WTC11 (cell line): ENCODE measurements at regions not wholly inside any gene's neighbourhood (a gene's known extent, or its start where the extent isn't known, plus 50 kb on each side); places are given as distances from the start of the nearest gene placed in this dataset.

Experiments used
- ATAC-seq: fragments of 200-7000 bp; cut with Tn5 transposase; 2 replicates; pipeline ENCODE4 v1.10.0; 2021; ENCODE audit warnings: mild to moderate bottlenecking, moderate library complexity
- CTCF ChIA-PET: fragments of 300-600 bp; sonication (Branson Sonifier 250); formaldehyde crosslinking; loops from one replicate; lab custom pipeline; 2021; ENCODE audit warnings: antibody characterized with exemption; lab: Charles Lee
- POLR2A ChIA-PET: fragments of 350-600 bp; sonication (Branson Sonifier 250); formaldehyde crosslinking; loops from one replicate; lab custom pipeline; 2021; ENCODE audit warnings: antibody characterized with exemption; lab: Charles Lee
- DNase-seq: peaks from one replicate; pipeline ENCODE4 v3.0.0; 2021; ENCODE audit warnings: low spot score
- H3K27ac Mint-ChIP-seq: 2 replicates; pipeline ENCODE4 v1.8.0; 2021; ENCODE audit warnings: mixed read lengths
- H3K27me3 Mint-ChIP-seq: 2 replicates; pipeline ENCODE4 v1.8.0; 2021; ENCODE audit warnings: low read depth, mild to moderate bottlenecking, moderate library complexity, mixed read lengths
- H3K36me3 Mint-ChIP-seq: 2 replicates; pipeline ENCODE4 v1.8.0; 2021; ENCODE audit warnings: mixed read lengths
- H3K4me1 Mint-ChIP-seq: 2 replicates; pipeline ENCODE4 v1.8.0; 2022; ENCODE audit warnings: mixed read lengths
- H3K4me3 Mint-ChIP-seq: 2 replicates; pipeline ENCODE4 v1.8.0; 2021; ENCODE audit warnings: mild to moderate bottlenecking, moderate library complexity, mixed read lengths
- H3K9me3 Mint-ChIP-seq: 2 replicates; pipeline ENCODE4 v1.8.0; 2021; ENCODE audit warnings: mixed read lengths
- CBFB ChIP-seq: sonication (generic); formaldehyde crosslinking; IDR thresholded peaks from 2 replicates; pipeline ENCODE4 v1.8.1; 2022; ENCODE audit warnings: mild to moderate bottlenecking, low read depth, missing genetic modification reagents
- CTCF ChIP-seq: fragments of 200-600 bp; IDR thresholded peaks from 2 replicates; pipeline ENCODE4 v1.8.0; 2022; ENCODE audit warnings: antibody characterized with exemption
- E2F4 ChIP-seq: sonication (generic); formaldehyde crosslinking; IDR thresholded peaks from 2 replicates; pipeline ENCODE4 v1.8.1; 2022; ENCODE audit warnings: low read depth, mild to moderate bottlenecking, moderate library complexity, missing genetic modification reagents, borderline replicate concordance
- E2F5 ChIP-seq: sonication (generic); formaldehyde crosslinking; IDR thresholded peaks from 2 replicates; pipeline ENCODE4 v1.8.1; 2022; ENCODE audit warnings: mild to moderate bottlenecking, moderate library complexity, missing genetic modification reagents
- ETV6 ChIP-seq: sonication (generic); formaldehyde crosslinking; IDR thresholded peaks from 2 replicates; pipeline ENCODE4 v1.8.1; 2022; ENCODE audit warnings: mild to moderate bottlenecking, missing genetic modification reagents
- FOXP1 ChIP-seq: sonication (generic); formaldehyde crosslinking; IDR thresholded peaks from 2 replicates; pipeline ENCODE4 v1.8.0; 2022; ENCODE audit warnings: missing genetic modification reagents, mild to moderate bottlenecking, moderate library complexity, borderline replicate concordance
- FOXP4 ChIP-seq: sonication (generic); formaldehyde crosslinking; IDR thresholded peaks from 2 replicates; pipeline ENCODE4 v1.8.0; 2022; ENCODE audit warnings: mild to moderate bottlenecking, missing genetic modification reagents
- IRF2 ChIP-seq: sonication (generic); formaldehyde crosslinking; IDR thresholded peaks from 2 replicates; pipeline ENCODE4 v1.8.0; 2022; ENCODE audit warnings: low read depth, missing genetic modification reagents, borderline replicate concordance
- JUN ChIP-seq: sonication (generic); formaldehyde crosslinking; IDR thresholded peaks from 2 replicates; pipeline ENCODE4 v1.8.0; 2023; ENCODE audit warnings: mild to moderate bottlenecking, missing genetic modification reagents
- MAX ChIP-seq: sonication (generic); formaldehyde crosslinking; IDR thresholded peaks from 2 replicates; pipeline ENCODE4 v1.8.0; 2022; ENCODE audit warnings: mild to moderate bottlenecking, missing genetic modification reagents
- NFATC4 ChIP-seq: fragments of 250-450 bp; sonication (Bioruptor Pico); IDR thresholded peaks from 2 replicates; pipeline ENCODE4 v1.9.0; 2021; ENCODE audit warnings: mild to moderate bottlenecking
- SMAD4 ChIP-seq: sonication (generic); formaldehyde crosslinking; IDR thresholded peaks from 2 replicates; pipeline ENCODE4 v1.8.0; 2022; ENCODE audit warnings: mild to moderate bottlenecking, missing genetic modification reagents
- STAT6 ChIP-seq: sonication (generic); formaldehyde crosslinking; conservative IDR thresholded peaks from 2 replicates; pipeline ENCODE4 v1.8.1; 2023; ENCODE audit warnings: mild to moderate bottlenecking, low read depth, missing genetic modification reagents, moderate library complexity
- USF1 ChIP-seq: sonication (generic); formaldehyde crosslinking; IDR thresholded peaks from 2 replicates; pipeline ENCODE4 v1.8.0; 2022; ENCODE audit warnings: mild to moderate bottlenecking, missing genetic modification reagents
- USF2 ChIP-seq: sonication (generic); formaldehyde crosslinking; IDR thresholded peaks from 2 replicates; pipeline ENCODE4 v1.8.1; 2023; ENCODE audit warnings: mild to moderate bottlenecking, missing genetic modification reagents, moderate library complexity
- ZNF219 ChIP-seq: sonication (generic); formaldehyde crosslinking; IDR thresholded peaks from 2 replicates; pipeline ENCODE4 v1.8.0; 2023; ENCODE audit warnings: missing genetic modification reagents, mild to moderate bottlenecking, borderline replicate concordance
- ZNF317 ChIP-seq: sonication (generic); formaldehyde crosslinking; IDR thresholded peaks from 2 replicates; pipeline ENCODE4 v1.8.1; 2023; ENCODE audit warnings: low read depth, mild to moderate bottlenecking, moderate library complexity, missing genetic modification reagents, borderline replicate concordance
- ZNF396 ChIP-seq: fragments of 250-450 bp; sonication (Bioruptor Pico); IDR thresholded peaks from 2 replicates; pipeline ENCODE4 v1.8.0; 2021; ENCODE audit warnings: mild to moderate bottlenecking, moderate library complexity, borderline replicate concordance
- ZNF416 ChIP-seq: fragments of 250-450 bp; sonication (Bioruptor Pico); IDR thresholded peaks from 2 replicates; pipeline ENCODE4 v1.9.0; 2021; ENCODE audit warnings: mild to moderate bottlenecking, inconsistent platforms
- ZSCAN18 ChIP-seq: fragments of 250-450 bp; sonication (Bioruptor Pico); IDR thresholded peaks from 2 replicates; pipeline ENCODE4 v2.1.2; 2022; ENCODE audit warnings: mild to moderate bottlenecking, moderate library complexity

- POLR2A ChIA-PET, result no interaction called here
- peaks cover 68% of the 10 kb centered on the region for H3K9me3 Mint-ChIP-seq
- H3K27me3 Mint-ChIP-seq, result no peaks in the 10 kb centered on the region
- no peak overlapping the region for H3K4me3 Mint-ChIP-seq
- H3K27ac Mint-ChIP-seq, result no peak overlapping the region
- ATAC-seq, result no peak
- DNase-seq, result no peak
- no peaks in the 10 kb centered on the region for H3K4me1 Mint-ChIP-seq
- peaks cover 20% of the 10 kb centered on the region for H3K36me3 Mint-ChIP-seq
- TF ChIP-seq ETV6 (CRISPR knock-in tag), result no peak
- peak; percentile 98 for TF ChIP-seq ZNF317 (CRISPR knock-in tag)
- TF ChIP-seq E2F4 (CRISPR knock-in tag), result no peak
- CTCF ChIA-PET, result no interaction called here
Observed at GRCh38 chr3:8345398-8345797, 156.2 kb upstream of the LMCD1 start.

GRCh38 chr3:8348076-8348475 is 153.5 kb upstream of the LMCD1 start:
- ChIA-PET CTCF (no interaction called here), POLR2A (interaction anchor here (0.5 kb wide), 1 partner anchor 235 kb away, joined by 5 read pairs; no protein-coding TSS in a partner anchor)
- ATAC-seq (no peak), DNase-seq (no peak)
- Mint-ChIP-seq H3K4me1 (no peaks in the 10 kb centered on the region), H3K27ac (no peak overlapping the region), H3K27me3 (no peaks in the 10 kb centered on the region), H3K36me3 (peaks cover 20% of the 10 kb centered on the region), H3K9me3 (peaks cover 87% of the 10 kb centered on the region), H3K4me3 (no peak overlapping the region)
- TF ChIP-seq FOXP4 (no peak), IRF2 (CRISPR knock-in tag) (no peak), E2F5 (CRISPR knock-in tag) (no peak), NFATC4 (CRISPR knock-in tag) (no peak), MAX (CRISPR knock-in tag) (no peak), USF2 (CRISPR knock-in tag) (no peak), FOXP1 (CRISPR knock-in tag) (no peak), ZNF219 (CRISPR knock-in tag) (no peak)

- POLR2A ChIA-PET, result no interaction called here
- no peak for DNase-seq
- CTCF ChIA-PET, result interaction anchor here (0.6 kb wide), 1 partner anchor 65 kb away, joined by 3 read pairs; no protein-coding TSS in a partner anchor
- no peak overlapping the region for H3K4me3 Mint-ChIP-seq
- H3K4me1 Mint-ChIP-seq, result peaks cover under 1% of the 10 kb centered on the region; the same call in 1 of the 2 replicates
- H3K27me3 Mint-ChIP-seq, result no peaks in the 10 kb centered on the region
- peaks cover 52% of the 10 kb centered on the region for H3K9me3 Mint-ChIP-seq
- no peak for ATAC-seq
- H3K36me3 Mint-ChIP-seq, result no peaks in the 10 kb centered on the region; the same call in 1 of the 2 replicates
- no peak overlapping the region for H3K27ac Mint-ChIP-seq
- TF ChIP-seq ZSCAN18 (CRISPR knock-in tag) (no peak), ZNF396 (CRISPR knock-in tag) (no peak), ZNF416 (CRISPR knock-in tag) (no peak), CBFB (CRISPR knock-in tag) (no peak), SMAD4 (CRISPR knock-in tag) (no peak), ZNF317 (CRISPR knock-in tag) (no peak), CTCF (no peak), USF1 (CRISPR knock-in tag) (no peak), JUN (CRISPR knock-in tag) (no peak), STAT6 (CRISPR knock-in tag) (no peak)
Observed at GRCh38 chr3:8352475-8352874, 149.1 kb upstream of the LMCD1 start.
